ENCODE measurements at regions not wholly inside any gene's neighbourhood (a gene's known extent, or its start where the extent isn't known, plus 50 kb on each side); places are given as distances from the start of the nearest gene placed in this dataset.

GRCh38 chr6:3593161-3593560 lies 136.3 kb upstream of the SLC22A23 start:
- ChIA-PET CTCF (no interaction called here), POLR2A (no interaction called here)
- DNase-seq (ENCODE audit: extremely low spot score), result no peak
- TF ChIP-seq CTCF (IDR thresholded peaks at IDR 0.05; ENCODE audit: control extremely low read depth, extremely low read depth, low read depth, missing control alignments), result no peak

- no peak for TF ChIP-seq CTCF (IDR thresholded peaks at IDR 0.05; ENCODE audit: control extremely low read depth, extremely low read depth, low read depth, missing control alignments)
- POLR2A ChIA-PET, result no interaction called here
- CTCF ChIA-PET, result no interaction called here
- DNase-seq (ENCODE audit: extremely low spot score), result no peak
These were observed 135.6 kb upstream of the SLC22A23 start for GRCh38 chr6:3592371-3592941.

GRCh38 chr6:3591970-3592369 lies 135.1 kb upstream of the SLC22A23 start:
- ChIA-PET POLR2A (no interaction called here), CTCF (no interaction called here)
- TF ChIP-seq CTCF (IDR thresholded peaks at IDR 0.05; ENCODE audit: control extremely low read depth, extremely low read depth, low read depth, missing control alignments), result no peak
- DNase-seq (ENCODE audit: extremely low spot score), result no peak

- TF ChIP-seq CTCF (IDR thresholded peaks at IDR 0.05; ENCODE audit: control extremely low read depth, extremely low read depth, low read depth, missing control alignments), result no peak
- no peak for DNase-seq (ENCODE audit: extremely low spot score)
- POLR2A ChIA-PET, result no interaction called here
- CTCF ChIA-PET, result no interaction called here
These were observed 130.8 kb upstream of the SLC22A23 start for GRCh38 chr6:3587660-3588059.

GRCh38 chr6:3585320-3585935 lies 128.6 kb upstream of the SLC22A23 start:
- ChIA-PET POLR2A (no interaction called here), CTCF (no interaction called here)
- no peak for DNase-seq (ENCODE audit: extremely low spot score)
- no peak for TF ChIP-seq CTCF (IDR thresholded peaks at IDR 0.05; ENCODE audit: control extremely low read depth, extremely low read depth, low read depth, missing control alignments)

- ChIA-PET CTCF (interaction anchor here (1.3 to 1.6 kb wide), 2 partner anchors 9 to 78 kb away, joined by 3 to 5 read pairs; no protein-coding TSS in a partner anchor), POLR2A (no interaction called here)
- no peak for TF ChIP-seq CTCF (IDR thresholded peaks at IDR 0.05; ENCODE audit: control extremely low read depth, extremely low read depth, low read depth, missing control alignments)
- DNase-seq (ENCODE audit: extremely low spot score), result no peak
These were observed 127.8 kb upstream of the SLC22A23 start for GRCh38 chr6:3584606-3585005.
